ENCODE measurements at regions not wholly inside any gene's neighbourhood (a gene's known extent, or its start where the extent isn't known, plus 50 kb on each side); places are given as distances from the start of the nearest gene placed in this dataset.
A peak's percentile ranks its signal among the peaks of the same experiment; 100 is the strongest.

DNA sequence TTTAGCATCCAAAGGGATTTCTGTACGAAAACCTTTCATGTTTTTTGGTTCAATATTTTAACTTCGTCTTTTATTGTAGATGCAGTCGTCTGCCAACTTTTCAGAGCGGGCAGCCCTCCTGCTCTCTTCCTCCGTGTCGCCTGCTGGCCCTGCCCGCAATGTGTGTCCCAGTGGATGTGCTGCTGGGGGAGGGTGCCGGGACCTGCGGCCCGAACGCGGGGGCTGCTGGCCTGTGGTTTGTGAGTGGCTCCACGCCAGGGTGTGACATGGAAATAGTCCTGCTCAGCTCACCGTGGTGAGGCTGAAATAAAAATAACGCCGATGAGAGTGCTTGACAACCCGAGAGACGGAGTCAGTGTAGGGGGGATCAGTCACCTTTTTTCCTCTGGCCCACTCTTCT lies 59.7 kb upstream of the GRPEL1 start:
- DNase-seq (ENCODE audit: low read depth, low spot score) = no peak

DNA sequence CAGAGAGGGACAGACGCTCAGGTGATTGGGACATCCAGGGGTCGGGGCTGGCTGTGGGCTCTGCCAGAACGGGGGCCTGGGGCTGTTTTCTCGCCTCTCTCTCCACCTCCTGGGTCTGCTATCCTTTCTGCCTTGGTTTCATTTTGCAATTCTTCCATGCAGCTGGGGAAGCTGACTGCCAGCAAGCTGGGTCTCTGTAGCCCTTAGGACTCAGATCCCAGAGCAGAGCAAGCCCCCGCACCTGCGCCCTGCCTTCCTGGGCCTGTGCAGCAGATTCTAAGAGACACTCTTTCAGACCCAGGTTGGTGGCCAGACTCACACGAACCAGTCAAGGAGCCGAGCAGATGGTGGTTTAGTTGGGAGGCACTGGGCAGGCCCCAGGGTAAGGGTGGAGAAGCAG lies 59.1 kb upstream of the GRPEL1 start:
- DNase-seq (ENCODE audit: low read depth, low spot score) = no peak

DNA sequence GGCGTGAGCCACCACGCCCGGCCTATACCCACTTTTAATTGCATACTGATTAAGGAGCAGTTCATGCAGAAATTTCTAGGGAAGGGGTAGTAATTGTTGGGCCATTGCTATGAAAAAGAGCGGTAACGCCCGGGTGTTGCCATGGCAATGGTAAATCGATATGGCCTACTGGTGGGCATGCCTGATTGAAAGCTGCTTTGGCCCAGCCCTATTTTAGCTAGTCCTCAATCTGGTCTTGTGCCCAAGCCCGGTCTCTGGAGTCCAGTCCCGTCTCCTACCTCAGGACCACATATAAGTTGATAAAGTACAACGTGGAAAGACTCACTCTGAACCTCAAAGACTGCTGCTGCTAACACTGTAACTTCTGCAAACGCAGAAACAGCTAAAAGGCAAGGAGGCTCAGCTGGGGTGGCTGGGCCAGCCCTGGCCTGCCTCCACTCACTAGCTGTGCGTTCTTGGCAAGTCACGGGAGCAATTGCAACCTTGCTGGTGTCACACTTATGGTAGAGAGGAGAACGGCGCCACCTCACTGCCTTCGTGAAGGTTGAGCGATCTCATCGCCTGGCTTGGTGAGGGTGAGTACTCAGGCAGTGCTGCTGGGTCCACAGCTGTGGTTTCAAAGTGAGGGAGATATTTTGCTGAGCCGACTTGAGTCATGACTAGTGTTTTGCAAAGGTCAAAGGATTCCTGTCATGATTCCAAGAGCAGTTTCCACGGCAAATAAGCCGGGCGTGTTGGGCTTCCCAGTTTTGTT lies 57.0 kb upstream of the GRPEL1 start:
- peak; percentile 85 for DNase-seq (ENCODE audit: low read depth, low spot score)

DNA sequence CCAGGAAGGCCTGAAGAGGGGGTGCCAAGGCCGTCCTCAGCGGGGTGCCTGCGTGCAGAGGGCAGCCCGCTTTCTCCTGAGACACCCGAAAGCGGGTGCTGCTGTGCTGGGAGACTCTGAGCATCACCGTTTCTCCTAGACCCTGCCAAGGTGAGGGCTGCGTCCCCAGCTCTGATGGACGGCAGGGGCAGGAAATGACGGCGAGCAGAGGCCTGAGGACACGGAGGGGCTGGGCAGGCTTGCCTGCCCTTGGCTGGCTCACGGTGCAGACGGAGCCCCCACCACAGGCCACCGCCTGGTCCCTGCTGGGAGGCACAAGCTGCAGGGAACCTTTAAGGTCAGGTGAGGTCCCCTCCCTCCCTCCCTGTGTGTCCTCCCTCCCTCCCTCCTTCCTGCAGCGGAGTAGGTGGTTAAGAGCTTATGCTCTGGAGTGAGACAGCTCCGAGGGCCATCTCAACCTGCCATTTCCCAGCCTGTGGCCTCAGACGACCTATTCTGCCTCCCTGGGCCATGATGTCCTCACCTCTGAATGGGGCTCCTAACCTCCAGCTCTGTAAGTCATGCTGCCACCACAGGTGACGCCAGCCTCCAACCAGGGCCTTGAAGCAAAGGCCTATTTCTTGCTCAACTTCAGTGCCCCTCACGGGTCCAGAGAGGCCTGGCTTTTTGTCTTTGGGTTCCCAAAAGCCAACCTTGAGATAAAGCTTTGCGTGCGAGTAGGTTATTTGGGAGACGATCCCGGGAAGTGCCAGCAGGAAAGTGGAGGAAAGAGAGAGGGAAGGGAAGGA lies 54.2 kb upstream of the GRPEL1 start:
- no peak for DNase-seq (ENCODE audit: low read depth, low spot score)

DNA sequence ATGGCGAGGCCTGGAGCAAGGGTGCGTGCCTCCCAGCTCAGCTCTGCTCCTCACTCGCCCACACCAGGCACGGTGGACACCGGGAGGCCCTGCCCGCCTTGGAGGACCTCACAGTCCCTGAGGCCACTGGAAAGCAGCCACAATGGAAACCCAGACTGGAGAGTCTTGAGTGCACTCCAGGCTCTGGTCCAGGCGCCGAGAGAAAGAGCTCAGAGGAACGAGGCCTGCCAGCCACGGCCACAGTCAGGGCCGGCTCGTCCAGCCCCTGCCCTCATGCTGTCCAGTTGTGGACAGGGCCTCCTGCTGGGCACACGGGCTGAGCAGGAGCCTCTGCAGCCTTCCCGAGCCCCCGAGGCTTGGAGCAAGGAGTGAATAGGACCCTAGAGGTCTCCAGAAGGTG lies 53.3 kb upstream of the GRPEL1 start:
- peak; percentile 28 for DNase-seq (ENCODE audit: low read depth, low spot score)

DNA sequence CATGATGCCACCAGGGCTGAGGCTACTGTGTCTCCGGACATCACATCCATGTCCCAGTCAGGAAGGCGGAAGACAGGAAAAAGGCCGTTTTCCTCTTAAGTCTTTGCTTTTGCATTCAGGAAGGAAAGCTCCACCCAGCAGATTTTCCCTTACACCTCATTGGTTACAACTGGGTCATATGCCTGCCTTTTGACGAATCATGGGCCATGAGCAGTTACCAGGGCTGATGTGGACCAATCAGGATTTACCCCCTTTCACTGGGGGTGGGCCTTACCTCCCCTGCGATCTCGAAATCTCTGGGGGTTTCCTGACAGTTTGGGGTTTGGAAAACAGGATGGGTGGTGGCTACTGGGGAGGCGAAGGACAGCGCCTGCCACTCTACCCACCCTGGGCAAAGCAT lies 52.5 kb upstream of the GRPEL1 start:
- no peak for DNase-seq (ENCODE audit: low read depth, low spot score)

DNA sequence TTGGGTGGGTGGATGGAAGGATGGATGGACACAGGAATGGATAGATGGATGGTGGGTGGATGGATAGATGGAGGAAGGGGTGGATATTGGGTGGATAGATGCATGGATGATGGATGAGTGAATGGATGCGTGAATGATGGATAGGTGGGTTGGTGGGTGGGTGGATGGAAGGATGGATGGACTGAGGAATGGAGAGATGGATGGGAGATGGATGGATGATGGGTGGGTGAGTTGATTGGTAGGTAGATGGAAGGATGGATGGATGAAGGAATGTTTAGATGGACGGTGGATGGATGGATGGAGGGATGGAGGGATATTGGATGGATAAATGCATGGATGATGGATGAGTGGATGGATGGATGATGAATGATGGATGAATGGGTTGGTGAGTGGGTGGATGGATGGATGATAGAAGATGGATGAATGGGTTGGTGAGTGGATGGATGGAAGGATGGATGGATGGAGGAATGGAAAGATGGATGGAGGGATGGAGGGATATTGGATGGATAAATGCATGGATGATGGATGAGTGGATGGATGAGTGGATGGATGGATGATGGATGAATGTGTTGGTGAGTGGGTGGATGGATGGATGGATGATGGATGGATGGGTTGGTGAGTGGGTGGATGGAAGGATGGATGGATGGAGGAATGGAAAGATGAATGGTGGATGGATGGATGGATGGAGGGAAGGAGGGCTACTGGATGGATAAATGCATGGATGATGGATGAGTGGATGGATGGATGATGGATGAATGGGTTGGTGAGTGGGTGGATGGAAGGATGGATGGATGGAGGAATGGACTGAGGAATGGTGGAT lies 50.4 kb upstream of the GRPEL1 start:
- no peak for DNase-seq (ENCODE audit: low read depth, low spot score)

All from astrocyte of the hippocampus (primary cell).